ENCODE measurements at regions not wholly inside any gene's neighbourhood (a gene's known extent, or its start where the extent isn't known, plus 50 kb on each side); places are given as distances from the start of the nearest gene placed in this dataset.

DNA sequence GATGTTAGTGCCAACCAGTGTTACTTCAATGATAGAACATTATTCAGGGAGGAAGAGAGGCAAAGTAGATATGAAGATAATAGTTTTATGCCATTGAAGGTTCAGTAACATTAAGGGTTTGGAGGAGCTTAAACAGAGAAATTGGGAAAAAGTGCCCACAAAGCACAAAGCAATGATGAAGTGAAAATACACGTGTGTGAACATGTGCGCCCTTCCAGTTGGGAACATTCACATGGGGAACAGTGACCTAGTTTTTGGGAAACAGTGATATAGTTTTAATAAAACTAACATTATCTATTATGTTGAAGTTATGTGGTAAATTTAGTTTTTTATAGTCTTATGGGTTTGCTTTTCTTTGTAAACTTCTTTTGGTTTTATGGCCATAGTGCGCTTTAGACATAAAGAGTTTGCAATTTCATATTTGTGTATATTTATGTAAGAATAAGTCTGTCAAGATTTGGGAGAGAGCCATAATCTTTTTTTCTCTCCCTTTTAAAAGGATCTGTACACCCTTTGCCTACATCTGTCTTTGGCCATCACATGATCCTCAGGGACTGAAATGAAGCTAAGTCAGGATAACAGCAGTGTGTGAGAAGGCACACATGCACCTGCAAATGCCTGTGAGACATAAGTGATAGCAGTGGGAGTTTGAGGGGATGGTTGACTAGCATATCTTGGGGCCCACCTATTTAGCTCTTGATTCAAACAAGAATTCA lies 450.3 kb upstream of the THRB start:
- no peak for DNase-seq

GRCh38 chr3:24945563-24945962 lies 450.9 kb upstream of the THRB start:
- no peak for DNase-seq

GRCh38 chr3:24947103-24947502 lies 452.5 kb upstream of the THRB start:
- DNase-seq, result no peak

DNA sequence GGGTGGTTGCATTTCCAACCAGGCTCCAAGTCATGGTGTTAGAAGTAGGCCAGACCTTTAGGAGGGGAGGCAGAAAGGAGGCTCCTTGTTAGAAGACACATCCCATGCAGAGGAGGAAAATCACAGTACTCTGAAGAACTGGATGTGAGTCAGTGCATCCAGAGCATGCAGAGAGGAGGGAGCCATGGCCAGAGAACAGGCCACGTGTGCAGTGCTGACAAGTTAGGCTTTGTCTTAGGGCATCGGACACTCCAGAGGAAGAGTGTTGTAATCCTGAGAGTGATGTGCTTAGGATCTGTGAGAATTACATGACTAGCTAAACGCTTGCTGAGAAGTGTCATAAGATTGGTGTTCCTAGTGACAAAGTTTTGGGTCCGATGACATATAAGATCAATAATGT lies 456.5 kb upstream of the THRB start:
- DNase-seq, result no peak

DNA sequence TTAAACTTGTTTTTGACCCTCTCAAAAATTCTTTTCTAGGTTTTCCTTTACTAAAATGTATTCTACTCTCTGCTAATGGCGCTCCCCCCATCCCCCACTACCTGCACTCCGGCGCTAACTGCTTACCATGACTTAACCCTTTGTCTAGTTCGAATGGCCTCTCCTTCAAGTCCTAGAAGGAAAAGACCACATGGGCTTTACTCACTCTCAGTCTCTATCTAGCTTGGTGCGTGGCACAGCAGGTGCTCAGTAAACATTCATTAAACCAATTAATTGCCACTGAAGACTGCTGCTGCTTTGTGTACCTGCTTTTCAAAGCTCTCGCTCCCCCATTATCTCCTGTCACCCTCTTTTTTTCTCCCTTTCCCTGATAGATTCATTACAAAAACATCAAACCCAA lies 457.7 kb upstream of the THRB start:
- no peak for DNase-seq

GRCh38 chr3:24953060-24953771 lies 458.6 kb upstream of the THRB start:
- no peak for DNase-seq

- no peak for DNase-seq
These were observed 462.0 kb upstream of the THRB start for GRCh38 chr3:24956613-24957012.

DNA sequence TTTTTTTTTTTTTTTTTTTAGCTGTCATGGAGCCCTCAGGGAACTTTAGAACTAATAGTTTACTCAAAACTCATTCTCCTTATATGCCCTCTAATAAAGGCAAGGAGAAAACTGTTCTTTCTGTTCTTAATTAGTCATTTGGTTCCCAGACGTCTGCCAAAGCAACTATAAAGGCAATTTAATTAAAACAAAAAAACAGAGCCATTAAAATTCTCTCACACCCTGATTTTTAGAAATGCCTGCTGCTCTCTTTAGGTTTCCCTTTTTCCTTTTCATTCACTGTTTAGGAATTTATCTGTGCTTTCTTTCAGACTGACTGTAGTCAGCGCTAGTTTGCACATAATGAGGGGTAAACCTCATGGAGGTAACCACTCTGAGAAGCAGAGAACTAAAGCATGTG lies 463.6 kb upstream of the THRB start:
- DNase-seq, result no peak

GRCh38 chr3:24958910-24959447 lies 464.3 kb upstream of the THRB start:
- no peak for DNase-seq

- peak; percentile 7 for DNase-seq
These were observed 464.1 kb upstream of the RARB start for GRCh38 chr3:24963762-24964625.

DNA sequence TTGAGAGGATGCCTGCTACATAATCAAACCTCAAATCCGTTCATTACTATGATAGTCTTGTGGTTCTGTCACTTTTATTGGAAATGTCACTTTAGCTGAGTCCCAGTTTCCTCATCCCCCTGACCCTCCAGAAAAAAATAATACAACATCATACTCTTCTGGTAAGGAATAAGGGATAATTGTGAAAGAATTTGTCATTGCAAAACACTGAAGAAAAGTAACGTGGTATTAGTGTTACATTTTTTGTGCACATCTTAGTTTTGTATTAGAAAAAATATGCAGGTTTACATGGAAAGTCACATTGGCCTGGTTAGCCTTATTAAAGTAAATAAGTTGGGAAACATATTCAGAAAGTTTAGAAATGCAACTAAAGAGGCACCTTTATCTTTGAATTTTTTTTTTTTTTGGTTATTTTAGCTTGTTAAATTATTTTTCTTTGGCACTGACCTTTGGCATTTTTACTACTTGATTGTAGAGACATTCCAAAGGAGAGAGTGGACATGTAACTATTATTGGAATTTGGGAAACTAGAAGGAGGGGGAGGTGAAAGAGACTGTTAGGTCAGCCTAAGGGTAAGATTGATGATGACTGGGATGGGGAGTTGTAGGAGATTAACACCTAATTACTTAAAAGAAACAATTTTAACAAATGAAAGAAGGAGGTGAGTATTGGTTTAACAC lies 462.2 kb upstream of the RARB start:
- no peak for DNase-seq

GRCh38 chr3:24968036-24968435 lies 460.0 kb upstream of the RARB start:
- DNase-seq, result no peak

- no peak for DNase-seq
These were observed 455.6 kb upstream of the RARB start for GRCh38 chr3:24972491-24972890.

DNA sequence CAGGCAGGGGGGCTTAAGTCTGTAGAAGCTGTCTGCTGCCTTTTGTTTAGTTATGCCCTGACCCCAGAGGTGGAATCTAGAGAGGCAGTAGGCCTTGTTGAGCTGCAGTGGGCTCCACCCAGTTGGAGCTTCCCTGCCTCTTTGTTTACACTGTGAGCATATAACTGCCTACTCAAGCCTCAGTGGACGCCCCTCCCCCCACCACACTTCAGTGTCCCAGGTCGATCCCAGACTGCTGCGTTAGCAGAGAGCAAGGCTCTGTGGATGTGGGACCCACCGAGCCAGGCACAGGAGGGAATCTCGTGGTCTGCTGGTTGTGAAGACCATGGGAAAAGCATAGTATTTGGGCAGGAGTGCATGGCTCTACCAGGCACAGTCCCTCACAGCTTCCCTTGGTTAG lies 446.8 kb upstream of the RARB start:
- no peak for DNase-seq

GRCh38 chr3:24981924-24982323 lies 446.1 kb upstream of the RARB start:
- no peak for DNase-seq

DNA sequence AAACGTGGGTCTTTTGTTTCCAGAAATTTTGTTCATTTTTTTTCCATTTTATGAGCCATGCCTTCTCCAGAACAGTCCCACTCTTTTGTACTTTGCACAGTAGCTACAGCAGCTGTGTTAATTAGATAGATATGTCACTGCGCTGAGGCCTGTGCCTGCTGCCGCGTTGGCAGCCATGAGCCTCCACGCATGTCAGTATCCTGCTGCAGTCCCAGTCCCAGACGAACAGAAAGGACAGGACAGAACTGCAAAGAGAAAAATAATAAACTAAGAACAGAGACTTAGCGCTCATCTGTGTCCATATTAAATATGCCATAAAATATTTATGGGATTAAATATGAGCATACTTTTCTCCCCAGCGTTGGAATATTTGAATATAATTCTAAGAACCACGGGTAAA lies 442.4 kb upstream of the RARB start:
- no peak for DNase-seq

DNA sequence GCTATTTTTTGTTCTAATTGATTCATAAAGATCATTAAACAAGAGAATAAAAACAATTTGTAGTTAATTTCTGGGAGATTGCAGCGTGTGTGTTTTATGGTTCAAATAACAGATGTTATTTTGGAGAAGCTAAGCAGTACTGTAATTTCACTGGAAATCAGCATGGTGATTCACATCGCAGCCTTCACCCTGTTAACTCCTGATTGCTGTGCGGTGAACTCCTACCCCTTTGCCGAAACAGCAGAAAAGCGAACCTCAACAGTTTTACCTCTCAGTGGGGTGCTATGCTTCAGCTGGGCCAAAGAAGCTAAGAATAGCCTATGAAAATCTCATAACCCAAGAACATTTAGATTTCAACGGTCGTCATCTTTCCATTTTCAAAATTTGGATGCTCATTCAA lies 441.5 kb upstream of the RARB start:
- no peak for DNase-seq

GRCh38 chr3:24999357-24999756 lies 428.7 kb upstream of the RARB start:
- DNase-seq, result no peak

- no peak for DNase-seq
These were observed 427.0 kb upstream of the RARB start for GRCh38 chr3:25000971-25001591.

- DNase-seq, result no peak
These were observed 426.0 kb upstream of the RARB start for GRCh38 chr3:25002052-25002451.

GRCh38 chr3:25007974-25008658 lies 419.9 kb upstream of the RARB start:
- DNase-seq, result no peak

DNA sequence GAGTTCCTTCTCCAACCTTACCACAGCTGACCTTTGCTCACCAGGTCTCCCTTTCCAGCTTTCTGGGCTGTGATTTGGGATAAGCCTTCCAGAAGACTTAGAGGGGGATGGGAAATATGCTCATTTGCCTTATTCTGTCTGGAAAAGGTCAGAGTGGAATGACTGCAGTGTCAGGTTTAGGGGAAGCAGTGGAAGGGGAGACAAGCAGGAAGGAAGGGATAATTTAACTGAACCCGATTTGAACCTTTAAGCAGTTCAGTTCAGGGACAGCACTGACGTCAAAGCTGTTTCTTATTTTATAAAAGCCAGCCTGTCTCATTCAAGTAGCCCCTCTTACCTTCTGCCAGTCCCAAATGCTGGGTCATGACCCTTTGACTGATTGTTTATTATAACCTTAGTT lies 418.4 kb upstream of the RARB start:
- no peak for DNase-seq
